HL-60 (cell line): ENCODE measurements at regions not wholly inside any gene's neighbourhood (a gene's known extent, or its start where the extent isn't known, plus 50 kb on each side); places are given as distances from the start of the nearest gene placed in this dataset.

Experiments
- DNase-seq, 2 experiments: peaks; one replicate each; pipeline ENCODE4 v3.0.0-alpha.2; 2010 to 2020; ENCODE audit warnings: low read depth in 1 of 2, low spot score in 1 of 2
- H3K27ac ChIP-seq: fragments of 250-450 bp; sonication (Bioruptor Pico); replicated peaks from 2 replicates; pipeline ENCODE4 v1.5.1; 2020; ENCODE audit warnings: mild to moderate bottlenecking, moderate library complexity
- H3K27me3 ChIP-seq: fragments of 250-450 bp; sonication (Bioruptor Pico); 2 replicates; pipeline ENCODE4 v1.5.1; 2021; ENCODE audit warnings: mild to moderate bottlenecking, moderate library complexity; ENCODE audit not compliant: insufficient read depth, poor library complexity, severe bottlenecking
- H3K4me3 ChIP-seq: replicated peaks from 2 replicates; pipeline ENCODE4 v1.5.1; 2011; ENCODE audit warnings: mild to moderate bottlenecking, control low read depth, low read length; ENCODE audit not compliant: insufficient read depth
- GABPA ChIP-seq: IDR thresholded peaks from 2 replicates; pipeline ENCODE4 v1.6.1; 2012; ENCODE audit warnings: low read depth
- POLR2AphosphoS5 ChIP-seq: IDR thresholded peaks from 2 replicates; pipeline ENCODE4 v1.6.1; 2012; ENCODE audit warnings: low read depth
- SPI1 ChIP-seq: IDR thresholded peaks from 2 replicates; pipeline ENCODE4 v1.6.1; 2012; ENCODE audit warnings: low read depth, mild to moderate bottlenecking, borderline replicate concordance
- TF ChIP-seq, protein P1 (sequence below): IDR thresholded peaks from one replicate; pipeline ENCODE4 v1.5.1; 2011; ENCODE audit warnings: low read length, control low read depth, inconsistent platforms; ENCODE audit not compliant: insufficient read depth
- TF ChIP-seq, protein P2 (sequence below): IDR thresholded peaks from 2 replicates; pipeline ENCODE4 v1.6.1; 2012; ENCODE audit warnings: low read depth; ENCODE audit not compliant: insufficient replicate concordance

DNA sequence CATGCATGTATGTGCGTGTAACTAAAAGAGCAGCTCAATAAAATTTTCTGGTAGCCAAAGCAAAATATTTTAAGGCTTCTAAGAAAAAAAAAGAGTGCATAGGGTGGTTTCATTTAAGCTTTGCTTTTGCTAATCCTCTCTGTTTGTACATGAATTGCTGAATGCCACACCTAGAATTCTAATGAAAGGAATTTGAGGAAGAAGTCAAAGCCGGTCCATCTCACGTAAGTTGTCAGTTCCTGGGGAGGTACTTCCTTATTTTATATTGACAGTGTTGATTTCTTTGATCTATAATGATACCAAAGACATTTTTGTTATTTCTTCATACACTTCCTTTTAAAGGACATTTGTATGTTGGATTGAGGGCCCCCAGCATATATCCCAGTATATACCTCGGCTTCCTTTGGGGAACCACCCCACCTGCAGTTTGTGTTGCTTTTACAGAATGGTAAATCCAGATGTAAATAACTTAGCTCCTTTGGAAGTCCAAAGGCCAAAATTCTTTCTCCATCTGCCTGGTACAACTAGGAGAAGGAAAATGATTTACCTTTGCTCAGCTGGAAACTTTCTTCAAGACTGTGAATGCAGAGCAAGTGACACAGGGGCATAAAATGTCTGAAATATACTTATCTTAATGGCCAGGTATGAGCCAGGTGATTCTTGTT lies 420.9 kb upstream of the ATP2B1 start:
- TF ChIP-seq, protein P1, sequence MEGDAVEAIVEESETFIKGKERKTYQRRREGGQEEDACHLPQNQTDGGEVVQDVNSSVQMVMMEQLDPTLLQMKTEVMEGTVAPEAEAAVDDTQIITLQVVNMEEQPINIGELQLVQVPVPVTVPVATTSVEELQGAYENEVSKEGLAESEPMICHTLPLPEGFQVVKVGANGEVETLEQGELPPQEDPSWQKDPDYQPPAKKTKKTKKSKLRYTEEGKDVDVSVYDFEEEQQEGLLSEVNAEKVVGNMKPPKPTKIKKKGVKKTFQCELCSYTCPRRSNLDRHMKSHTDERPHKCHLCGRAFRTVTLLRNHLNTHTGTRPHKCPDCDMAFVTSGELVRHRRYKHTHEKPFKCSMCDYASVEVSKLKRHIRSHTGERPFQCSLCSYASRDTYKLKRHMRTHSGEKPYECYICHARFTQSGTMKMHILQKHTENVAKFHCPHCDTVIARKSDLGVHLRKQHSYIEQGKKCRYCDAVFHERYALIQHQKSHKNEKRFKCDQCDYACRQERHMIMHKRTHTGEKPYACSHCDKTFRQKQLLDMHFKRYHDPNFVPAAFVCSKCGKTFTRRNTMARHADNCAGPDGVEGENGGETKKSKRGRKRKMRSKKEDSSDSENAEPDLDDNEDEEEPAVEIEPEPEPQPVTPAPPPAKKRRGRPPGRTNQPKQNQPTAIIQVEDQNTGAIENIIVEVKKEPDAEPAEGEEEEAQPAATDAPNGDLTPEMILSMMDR, result no peak
- peak; percentile 44; the same call in 1 of the 2 replicates for TF ChIP-seq SPI1
- H3K4me3 ChIP-seq, result no peak overlapping the region
- no peak overlapping the region for H3K27ac ChIP-seq
- no peaks in the 10 kb centered on the region for H3K27me3 ChIP-seq
- DNase-seq, result peak in 1 of 2 experiments; percentile 16

DNA sequence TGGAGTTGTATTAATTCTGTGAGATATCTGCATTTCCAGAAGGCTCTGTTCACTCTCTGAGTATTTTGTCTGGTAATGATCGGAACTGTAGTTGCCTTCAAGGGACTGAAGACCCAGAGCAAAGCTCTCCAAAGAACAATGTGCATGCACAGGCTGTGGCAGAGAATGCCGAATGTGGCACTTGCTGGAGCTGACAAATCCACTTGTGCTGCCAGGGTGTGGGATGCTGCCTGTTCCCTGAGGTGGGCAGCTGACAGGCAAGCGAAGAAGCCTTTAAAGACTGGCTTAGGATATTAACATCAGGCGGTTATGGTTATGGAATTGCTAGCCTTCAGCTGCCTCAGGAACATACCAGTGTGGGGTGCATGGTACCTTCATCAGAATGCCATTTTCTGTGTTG lies 419.9 kb upstream of the ATP2B1 start:
- no peak for TF ChIP-seq POLR2AphosphoS5
- no peak for TF ChIP-seq SPI1
- no peak for TF ChIP-seq GABPA
- TF ChIP-seq, protein P2, sequence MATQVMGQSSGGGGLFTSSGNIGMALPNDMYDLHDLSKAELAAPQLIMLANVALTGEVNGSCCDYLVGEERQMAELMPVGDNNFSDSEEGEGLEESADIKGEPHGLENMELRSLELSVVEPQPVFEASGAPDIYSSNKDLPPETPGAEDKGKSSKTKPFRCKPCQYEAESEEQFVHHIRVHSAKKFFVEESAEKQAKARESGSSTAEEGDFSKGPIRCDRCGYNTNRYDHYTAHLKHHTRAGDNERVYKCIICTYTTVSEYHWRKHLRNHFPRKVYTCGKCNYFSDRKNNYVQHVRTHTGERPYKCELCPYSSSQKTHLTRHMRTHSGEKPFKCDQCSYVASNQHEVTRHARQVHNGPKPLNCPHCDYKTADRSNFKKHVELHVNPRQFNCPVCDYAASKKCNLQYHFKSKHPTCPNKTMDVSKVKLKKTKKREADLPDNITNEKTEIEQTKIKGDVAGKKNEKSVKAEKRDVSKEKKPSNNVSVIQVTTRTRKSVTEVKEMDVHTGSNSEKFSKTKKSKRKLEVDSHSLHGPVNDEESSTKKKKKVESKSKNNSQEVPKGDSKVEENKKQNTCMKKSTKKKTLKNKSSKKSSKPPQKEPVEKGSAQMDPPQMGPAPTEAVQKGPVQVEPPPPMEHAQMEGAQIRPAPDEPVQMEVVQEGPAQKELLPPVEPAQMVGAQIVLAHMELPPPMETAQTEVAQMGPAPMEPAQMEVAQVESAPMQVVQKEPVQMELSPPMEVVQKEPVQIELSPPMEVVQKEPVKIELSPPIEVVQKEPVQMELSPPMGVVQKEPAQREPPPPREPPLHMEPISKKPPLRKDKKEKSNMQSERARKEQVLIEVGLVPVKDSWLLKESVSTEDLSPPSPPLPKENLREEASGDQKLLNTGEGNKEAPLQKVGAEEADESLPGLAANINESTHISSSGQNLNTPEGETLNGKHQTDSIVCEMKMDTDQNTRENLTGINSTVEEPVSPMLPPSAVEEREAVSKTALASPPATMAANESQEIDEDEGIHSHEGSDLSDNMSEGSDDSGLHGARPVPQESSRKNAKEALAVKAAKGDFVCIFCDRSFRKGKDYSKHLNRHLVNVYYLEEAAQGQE, result no peak
- TF ChIP-seq, protein P1, result no peak
- no peak for DNase-seq
- Histone ChIP-seq H3K27ac (no peak overlapping the region), H3K27me3 (no peaks in the 10 kb centered on the region), H3K4me3 (no peak overlapping the region)

DNA sequence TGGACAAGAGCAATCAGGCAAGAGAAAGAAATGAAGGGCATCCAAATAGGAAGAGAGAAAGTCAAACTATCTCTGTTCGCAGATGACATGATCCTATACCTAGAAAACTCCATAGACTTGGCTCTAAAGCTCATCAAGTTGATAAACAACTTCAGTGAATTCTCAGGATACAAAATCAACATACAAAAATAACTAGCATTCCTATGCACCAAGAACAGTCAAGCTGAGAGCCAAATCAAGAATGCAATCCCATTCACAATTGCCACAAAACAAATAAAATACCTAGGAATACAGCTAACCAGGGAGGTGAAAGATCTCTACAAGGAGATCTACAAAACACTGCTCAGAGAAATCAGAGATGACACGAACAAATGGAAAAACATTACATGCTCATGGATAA lies 417.5 kb upstream of the ATP2B1 start:
- DNase-seq, result no peak
- no peak overlapping the region for H3K4me3 ChIP-seq
- H3K27ac ChIP-seq, result no peak overlapping the region
- no peak for TF ChIP-seq SPI1
- TF ChIP-seq, protein P1, result no peak
- TF ChIP-seq POLR2AphosphoS5, result no peak
- TF ChIP-seq, protein P2, result no peak
- no peaks in the 10 kb centered on the region for H3K27me3 ChIP-seq

DNA sequence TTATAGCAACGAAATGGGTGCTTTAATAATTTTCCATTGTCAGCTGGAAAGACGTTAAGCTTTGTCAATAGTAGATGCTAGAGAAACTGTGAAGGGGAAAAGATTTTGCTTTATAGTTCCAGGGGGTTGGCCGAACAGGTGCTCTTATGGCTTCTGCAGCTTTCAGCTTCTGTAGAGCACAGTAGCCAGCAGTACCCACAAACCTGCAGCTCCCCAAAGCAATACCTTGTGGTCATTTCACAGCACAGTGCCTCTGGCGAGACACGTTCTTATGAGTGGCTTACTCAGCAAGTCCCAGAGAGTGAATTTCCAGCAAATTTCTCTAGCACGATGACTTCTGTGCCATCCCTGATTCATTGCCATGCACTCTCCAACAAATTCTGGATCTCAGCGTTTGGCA lies 416.3 kb upstream of the ATP2B1 start:
- DNase-seq, result no peak
- H3K27ac ChIP-seq, result no peak overlapping the region

More for the DNA sequence above, 416.3 kb upstream of the ATP2B1 start:
- no peak overlapping the region for H3K4me3 ChIP-seq
- TF ChIP-seq GABPA (no peak), SPI1 (no peak), POLR2AphosphoS5 (no peak)
- TF ChIP-seq, protein P1, result no peak
- TF ChIP-seq, protein P2, result no peak
- H3K27me3 ChIP-seq, result no peaks in the 10 kb centered on the region
